PC-9 (cell line): ENCODE measurements at regions not wholly inside any gene's neighbourhood (a gene's known extent, or its start where the extent isn't known, plus 50 kb on each side); places are given as distances from the start of the nearest gene placed in this dataset.

Source experiments
- BruUV-seq: library from RNA; stranded (reverse); fragments of 400-500 nt; replicated peaks from 2 replicates; lab custom pipeline; 2021; lab: Mats Ljungman, UMichigan
- CTCF ChIA-PET: fragments of 300-600 bp; sonication (Branson Sonifier 250); formaldehyde crosslinking; loops from one replicate; lab custom pipeline; 2022; ENCODE audit warnings: antibody characterized with exemption; lab: Charles Lee
- POLR2A ChIA-PET: fragments of 300-600 bp; sonication (Branson Sonifier 250); formaldehyde crosslinking; loops from one replicate; lab custom pipeline; 2022; ENCODE audit warnings: antibody characterized with exemption; ENCODE audit not compliant: unreplicated experiment; lab: Charles Lee
- DNase-seq, 2 experiments: peaks; one replicate each; pipeline versions ENCODE4 v3.0.0 to v3.0.0-alpha.2; 2015 to 2022; ENCODE audit warnings: mixed read lengths in 1 of 2
- H2AFZ ChIP-seq: fragments of 200-600 bp; sonication (generic); 2 replicates; pipeline ENCODE4 v1.8.1; 2017; ENCODE audit warnings: antibody characterized with exemption
- H3F3A ChIP-seq: fragments of 200-600 bp; sonication (generic); 2 replicates; pipeline ENCODE4 v1.8.1; 2017; ENCODE audit warnings: antibody characterized with exemption, mild to moderate bottlenecking, low read depth; ENCODE audit not compliant: insufficient read depth
- H3K27ac ChIP-seq: fragments of 200-600 bp; sonication (generic); 2 replicates; pipeline ENCODE4 v1.6.1; 2016; ENCODE audit warnings: mixed run types
- H3K27me3 ChIP-seq: fragments of 200-600 bp; sonication (generic); 2 replicates; pipeline ENCODE4 v1.6.1; 2016; ENCODE audit warnings: low read depth, mixed run types; ENCODE audit not compliant: insufficient read depth
- H3K36me3 ChIP-seq: fragments of 200-600 bp; sonication (generic); 2 replicates; pipeline ENCODE4 v1.6.1; 2016; ENCODE audit warnings: low read depth, mixed run types
- H3K4me1 ChIP-seq: fragments of 200-600 bp; sonication (generic); replicated peaks from 2 replicates; pipeline ENCODE4 v1.6.1; 2016; ENCODE audit warnings: mixed run types; ENCODE audit not compliant: insufficient read depth
- H3K4me2 ChIP-seq: fragments of 200-600 bp; sonication (generic); 2 replicates; pipeline ENCODE4 v1.6.1; 2017; ENCODE audit warnings: mixed run types
- H3K4me3 ChIP-seq: fragments of 200-600 bp; sonication (generic); 2 replicates; pipeline ENCODE4 v1.6.1; 2016; ENCODE audit warnings: mixed run types
- H3K79me2 ChIP-seq: fragments of 200-600 bp; sonication (generic); 2 replicates; pipeline ENCODE4 v1.6.1; 2017; ENCODE audit warnings: low read depth, mixed run types
- H3K9me2 ChIP-seq: fragments of 200-600 bp; sonication (generic); 2 replicates; pipeline ENCODE4 v1.8.1; 2017; ENCODE audit warnings: mild to moderate bottlenecking; ENCODE audit not compliant: insufficient read depth
- H3K9me3 ChIP-seq: fragments of 200-600 bp; sonication (generic); 2 replicates; pipeline ENCODE4 v1.8.1; 2016; ENCODE audit warnings: low read depth; ENCODE audit not compliant: insufficient read depth
- H4K20me1 ChIP-seq: fragments of 200-600 bp; sonication (generic); 2 replicates; pipeline ENCODE4 v1.8.1; 2017; ENCODE audit not compliant: insufficient read depth
- EZH2 ChIP-seq: fragments of 200-600 bp; sonication (generic); IDR thresholded peaks from 2 replicates; pipeline ENCODE4 v1.8.0; 2017; ENCODE audit warnings: antibody characterized with exemption, low read depth
- intact Hi-C: fragments of 100-400 bp; cut with micrococcal nuclease; formaldehyde crosslinking; loops from one replicate; pipeline ENCODE4 v1.10.0; 2022; ENCODE audit not compliant: unreplicated experiment
- TF ChIP-seq, protein P1 (sequence below): fragments of 200-600 bp; sonication (generic); conservative IDR thresholded peaks from 2 replicates; pipeline ENCODE4 v1.6.1; 2017; ENCODE audit warnings: mixed run types, antibody characterized with exemption, mild to moderate bottlenecking, moderate library complexity

GRCh38 chr3:84277562-84278224 is 681.1 kb upstream of the CADM2 start:
- no peaks in the 10 kb centered on the region for H3K9me3 ChIP-seq
- no peak overlapping the region for H3K4me2 ChIP-seq
- H3K4me1 ChIP-seq = no peaks in the 10 kb centered on the region
- TF ChIP-seq EZH2 = no peak
- TF ChIP-seq, protein P1, sequence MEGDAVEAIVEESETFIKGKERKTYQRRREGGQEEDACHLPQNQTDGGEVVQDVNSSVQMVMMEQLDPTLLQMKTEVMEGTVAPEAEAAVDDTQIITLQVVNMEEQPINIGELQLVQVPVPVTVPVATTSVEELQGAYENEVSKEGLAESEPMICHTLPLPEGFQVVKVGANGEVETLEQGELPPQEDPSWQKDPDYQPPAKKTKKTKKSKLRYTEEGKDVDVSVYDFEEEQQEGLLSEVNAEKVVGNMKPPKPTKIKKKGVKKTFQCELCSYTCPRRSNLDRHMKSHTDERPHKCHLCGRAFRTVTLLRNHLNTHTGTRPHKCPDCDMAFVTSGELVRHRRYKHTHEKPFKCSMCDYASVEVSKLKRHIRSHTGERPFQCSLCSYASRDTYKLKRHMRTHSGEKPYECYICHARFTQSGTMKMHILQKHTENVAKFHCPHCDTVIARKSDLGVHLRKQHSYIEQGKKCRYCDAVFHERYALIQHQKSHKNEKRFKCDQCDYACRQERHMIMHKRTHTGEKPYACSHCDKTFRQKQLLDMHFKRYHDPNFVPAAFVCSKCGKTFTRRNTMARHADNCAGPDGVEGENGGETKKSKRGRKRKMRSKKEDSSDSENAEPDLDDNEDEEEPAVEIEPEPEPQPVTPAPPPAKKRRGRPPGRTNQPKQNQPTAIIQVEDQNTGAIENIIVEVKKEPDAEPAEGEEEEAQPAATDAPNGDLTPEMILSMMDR = no peak
- CTCF ChIA-PET = no interaction called here
- DNase-seq = no peak
- no peaks in the 10 kb centered on the region for H4K20me1 ChIP-seq
- no TSS peak for BruUV-seq
- no peak overlapping the region for H2AFZ ChIP-seq
- no peaks in the 10 kb centered on the region for H3F3A ChIP-seq
- no peaks in the 10 kb centered on the region for H3K9me2 ChIP-seq
- no peaks in the 10 kb centered on the region for H3K27me3 ChIP-seq
- intact Hi-C loops = no loop called here
- H3K36me3 ChIP-seq = no peaks in the 10 kb centered on the region
- POLR2A ChIA-PET = no interaction called here
- no peak overlapping the region for H3K27ac ChIP-seq
- H3K79me2 ChIP-seq = no peaks in the 10 kb centered on the region
- H3K4me3 ChIP-seq = no peak overlapping the region

DNA sequence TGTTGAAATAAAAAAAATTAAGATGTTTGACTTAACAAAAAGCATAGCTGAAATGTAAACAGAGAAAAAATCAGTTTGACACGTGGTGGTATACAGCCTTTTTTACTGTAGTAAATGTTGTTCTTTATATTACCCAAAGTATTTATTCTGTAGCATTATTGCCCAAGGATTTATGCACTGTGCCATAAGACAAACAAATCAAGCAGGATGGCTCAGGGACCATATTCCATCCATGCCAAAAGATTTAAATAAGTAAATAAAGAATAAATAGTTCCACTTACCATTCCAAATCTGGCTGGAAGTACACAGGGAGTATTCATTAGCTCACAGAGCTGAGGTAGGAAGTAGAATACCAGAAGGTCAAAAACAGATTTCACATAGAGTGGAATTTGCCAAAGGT is 666.7 kb upstream of the CADM2 start:
- BruUV-seq = no TSS peak
- intact Hi-C loops = no loop called here
- no peak overlapping the region for H3K27ac ChIP-seq
- H3K4me2 ChIP-seq = no peak overlapping the region
- H3K27me3 ChIP-seq = no peaks in the 10 kb centered on the region
- POLR2A ChIA-PET = no interaction called here
- H3K36me3 ChIP-seq = no peaks in the 10 kb centered on the region
- TF ChIP-seq EZH2 = no peak
- TF ChIP-seq, protein P1 = no peak
- H3F3A ChIP-seq = no peaks in the 10 kb centered on the region
- CTCF ChIA-PET = no interaction called here
- H4K20me1 ChIP-seq = no peaks in the 10 kb centered on the region
- H3K9me3 ChIP-seq = no peaks in the 10 kb centered on the region
- no peaks in the 10 kb centered on the region for H3K79me2 ChIP-seq
- H2AFZ ChIP-seq = no peak overlapping the region
- no peaks in the 10 kb centered on the region for H3K4me1 ChIP-seq
- H3K9me2 ChIP-seq = no peaks in the 10 kb centered on the region; the same call in 1 of the 2 replicates
- H3K4me3 ChIP-seq = no peak overlapping the region
- no peak for DNase-seq

- TF ChIP-seq, protein P1 = no peak
- no peak for TF ChIP-seq EZH2
- Histone ChIP-seq H3K4me1 (no peaks in the 10 kb centered on the region), H3K4me3 (no peak overlapping the region), H3K36me3 (no peaks in the 10 kb centered on the region), H3K27ac (no peak overlapping the region), H3K9me3 (no peaks in the 10 kb centered on the region), H3K9me2 (no peaks in the 10 kb centered on the region), H3K27me3 (no peaks in the 10 kb centered on the region), H3K79me2 (no peaks in the 10 kb centered on the region), H3F3A (no peaks in the 10 kb centered on the region), H2AFZ (no peak overlapping the region), H4K20me1 (no peaks in the 10 kb centered on the region), H3K4me2 (no peak overlapping the region)
- POLR2A ChIA-PET = no interaction called here
- intact Hi-C loops = no loop called here
- CTCF ChIA-PET = no interaction called here
- DNase-seq = no peak
- no TSS peak for BruUV-seq
Measured at GRCh38 chr3:84299329-84299728, 659.5 kb upstream of the CADM2 start.
